ENCODE measurements at regions not wholly inside any gene's neighbourhood (a gene's known extent, or its start where the extent isn't known, plus 50 kb on each side); places are given as distances from the start of the nearest gene placed in this dataset.

GRCh38 chr5:144036476-144036875 is 134.0 kb downstream of the YIPF5 start:
- ChIA-PET POLR2A (no interaction called here), CTCF (no interaction called here)
- no TSS peak for BruUV-seq (replicated peaks)
- H3K4me1 Mint-ChIP-seq (ENCODE audit: low read depth, unreplicated experiment): no peaks in the 10 kb centered on the region
- Histone ChIP-seq H3K4me1 (no peaks in the 10 kb centered on the region), H3K9me3 (no peaks in the 10 kb centered on the region), H3K36me3 (ENCODE audit: control insufficient read depth, insufficient read depth, low read length) (no peaks in the 10 kb centered on the region), H3K27me3 (replicated peaks; ENCODE audit: control insufficient read depth, insufficient read depth, low read length) (no peaks in the 10 kb centered on the region), H3K4me3 (ENCODE audit: low read depth, low read length) (no peak overlapping the region)
- no peaks in the 10 kb centered on the region for H3K9me3 Mint-ChIP-seq (ENCODE audit: unreplicated experiment)
- H3K27ac Mint-ChIP-seq (ENCODE audit: unreplicated experiment): no peak overlapping the region
- DNase-seq: no peak
- no peak overlapping the region for H3K4me3 Mint-ChIP-seq (ENCODE audit: unreplicated experiment)
- no peak for TF ChIP-seq CTCF (IDR thresholded peaks at IDR 0.05; ENCODE audit: insufficient read depth in 1 of 2, low read depth in 1 of 2, low read length in 1 of 2, severe bottlenecking in 1 of 2, unreplicated experiment in 1 of 2)
- H3K27me3 Mint-ChIP-seq (ENCODE audit: insufficient read depth, unreplicated experiment): peaks cover 8% of the 10 kb centered on the region
- intact Hi-C loops (cut with micrococcal nuclease; ENCODE audit: unreplicated experiment): no loop called here
- H3K36me3 Mint-ChIP-seq (ENCODE audit: insufficient read depth, unreplicated experiment): no peaks in the 10 kb centered on the region

- H3K4me3 ChIP-seq (ENCODE audit: low read depth, low read length): no peak overlapping the region
- H3K36me3 ChIP-seq (ENCODE audit: control insufficient read depth, insufficient read depth, low read length): no peaks in the 10 kb centered on the region
- intact Hi-C loops (cut with micrococcal nuclease; ENCODE audit: unreplicated experiment): no loop called here
- H3K9me3 Mint-ChIP-seq (ENCODE audit: unreplicated experiment): no peaks in the 10 kb centered on the region
- peaks cover 9% of the 10 kb centered on the region for H3K27me3 Mint-ChIP-seq (ENCODE audit: insufficient read depth, unreplicated experiment)
- BruUV-seq (replicated peaks): no TSS peak
- H3K27me3 ChIP-seq (replicated peaks; ENCODE audit: control insufficient read depth, insufficient read depth, low read length): no peaks in the 10 kb centered on the region
- ChIA-PET POLR2A (no interaction called here), CTCF (no interaction called here)
- no peaks in the 10 kb centered on the region for H3K4me1 Mint-ChIP-seq (ENCODE audit: low read depth, unreplicated experiment)
- no peaks in the 10 kb centered on the region for H3K9me3 ChIP-seq
- H3K4me3 Mint-ChIP-seq (ENCODE audit: unreplicated experiment): no peak overlapping the region
- no peak for TF ChIP-seq CTCF (IDR thresholded peaks at IDR 0.05; ENCODE audit: insufficient read depth in 1 of 2, low read depth in 1 of 2, low read length in 1 of 2, severe bottlenecking in 1 of 2, unreplicated experiment in 1 of 2)
- DNase-seq: no peak
- H3K4me1 ChIP-seq: no peaks in the 10 kb centered on the region
- no peaks in the 10 kb centered on the region for H3K36me3 Mint-ChIP-seq (ENCODE audit: insufficient read depth, unreplicated experiment)
- no peak overlapping the region for H3K27ac Mint-ChIP-seq (ENCODE audit: unreplicated experiment)
These were observed 129.7 kb downstream of the YIPF5 start for GRCh38 chr5:144040615-144041305.

GRCh38 chr5:144042156-144042555 is 128.3 kb downstream of the YIPF5 start:
- H3K4me3 ChIP-seq (ENCODE audit: low read depth, low read length): no peak overlapping the region
- ChIA-PET CTCF (no interaction called here), POLR2A (no interaction called here)
- TF ChIP-seq CTCF (IDR thresholded peaks at IDR 0.05; ENCODE audit: insufficient read depth in 1 of 2, low read depth in 1 of 2, low read length in 1 of 2, severe bottlenecking in 1 of 2, unreplicated experiment in 1 of 2): no peak
- H3K4me1 ChIP-seq: no peaks in the 10 kb centered on the region
- no peaks in the 10 kb centered on the region for H3K9me3 ChIP-seq
- no peak overlapping the region for H3K4me3 Mint-ChIP-seq (ENCODE audit: unreplicated experiment)
- H3K4me1 Mint-ChIP-seq (ENCODE audit: low read depth, unreplicated experiment): no peaks in the 10 kb centered on the region
- H3K9me3 Mint-ChIP-seq (ENCODE audit: unreplicated experiment): no peaks in the 10 kb centered on the region
- H3K36me3 Mint-ChIP-seq (ENCODE audit: insufficient read depth, unreplicated experiment): no peaks in the 10 kb centered on the region
- no TSS peak for BruUV-seq (replicated peaks)
- DNase-seq: no peak
- H3K27me3 ChIP-seq (replicated peaks; ENCODE audit: control insufficient read depth, insufficient read depth, low read length): no peaks in the 10 kb centered on the region
- H3K27ac Mint-ChIP-seq (ENCODE audit: unreplicated experiment): no peak overlapping the region
- no peaks in the 10 kb centered on the region for H3K36me3 ChIP-seq (ENCODE audit: control insufficient read depth, insufficient read depth, low read length)
- peaks cover 10% of the 10 kb centered on the region for H3K27me3 Mint-ChIP-seq (ENCODE audit: insufficient read depth, unreplicated experiment)
- intact Hi-C loops (cut with micrococcal nuclease; ENCODE audit: unreplicated experiment): no loop called here

All from Caco-2 (cell line).